Caco-2 (cell line): ENCODE measurements at regions not wholly inside any gene's neighbourhood (a gene's known extent, or its start where the extent isn't known, plus 50 kb on each side); places are given as distances from the start of the nearest gene placed in this dataset.

ENCODE experiments used
- BruUV-seq: library from RNA; stranded (reverse); fragments of 400-500 nt; replicated peaks from 2 replicates; lab custom pipeline; 2021; lab: Mats Ljungman, UMichigan
- CTCF ChIA-PET: fragments of 300-600 bp; sonication (Branson Sonifier 250); formaldehyde crosslinking; loops from one replicate; lab custom pipeline; 2022; ENCODE audit warnings: antibody characterized with exemption; lab: Charles Lee
- POLR2A ChIA-PET: fragments of 300-600 bp; sonication (Branson Sonifier 250); formaldehyde crosslinking; loops from one replicate; lab custom pipeline; 2022; ENCODE audit warnings: antibody characterized with exemption; lab: Charles Lee
- DNase-seq, 2 experiments: peaks; one replicate each; pipeline versions ENCODE4 v3.0.0 to v3.0.0-alpha.2; 2020 to 2022
- H3K27me3 ChIP-seq: replicated peaks from 2 replicates; pipeline ENCODE4 v1.6.0; 2011; ENCODE audit warnings: low read length; ENCODE audit not compliant: control insufficient read depth, insufficient read depth
- H3K36me3 ChIP-seq: 2 replicates; pipeline ENCODE4 v1.5.1; 2011; ENCODE audit warnings: low read length; ENCODE audit not compliant: control insufficient read depth, insufficient read depth
- H3K4me1 ChIP-seq: fragments of 250-450 bp; sonication (Bioruptor Pico); 2 replicates; pipeline ENCODE4 v1.5.1; 2020; ENCODE audit warnings: mild to moderate bottlenecking
- H3K4me3 ChIP-seq: 2 replicates; pipeline ENCODE4 v1.5.1; 2011; ENCODE audit warnings: low read depth, mild to moderate bottlenecking, control low read depth, low read length
- H3K9me3 ChIP-seq: fragments of 250-450 bp; sonication (Bioruptor Pico); 2 replicates; pipeline ENCODE4 v1.5.1; 2020; ENCODE audit warnings: mild to moderate bottlenecking, moderate library complexity
- H3K27ac Mint-ChIP-seq: one replicate; pipeline ENCODE4 v1.8.0; 2022; ENCODE audit warnings: mixed read lengths; ENCODE audit not compliant: unreplicated experiment
- H3K27me3 Mint-ChIP-seq: one replicate; pipeline ENCODE4 v1.8.0; 2022; ENCODE audit warnings: mixed read lengths; ENCODE audit not compliant: insufficient read depth, unreplicated experiment
- H3K36me3 Mint-ChIP-seq: one replicate; pipeline ENCODE4 v1.8.0; 2022; ENCODE audit warnings: mild to moderate bottlenecking, mixed read lengths; ENCODE audit not compliant: insufficient read depth, unreplicated experiment
- H3K4me1 Mint-ChIP-seq: one replicate; pipeline ENCODE4 v1.8.0; 2022; ENCODE audit warnings: low read depth, mixed read lengths; ENCODE audit not compliant: unreplicated experiment
- H3K4me3 Mint-ChIP-seq: one replicate; pipeline ENCODE4 v1.8.0; 2022; ENCODE audit warnings: mild to moderate bottlenecking, moderate library complexity, mixed read lengths; ENCODE audit not compliant: unreplicated experiment
- H3K9me3 Mint-ChIP-seq: one replicate; pipeline ENCODE4 v1.8.0; 2022; ENCODE audit warnings: mixed read lengths; ENCODE audit not compliant: unreplicated experiment
- intact Hi-C: fragments of 100-400 bp; cut with micrococcal nuclease; formaldehyde crosslinking; loops from one replicate; pipeline ENCODE4 v1.10.0; 2022; ENCODE audit not compliant: unreplicated experiment
- TF ChIP-seq, protein P1 (sequence below), 2 experiments: fragments of 200-600 bp in 1 of 2; IDR thresholded peaks; 1 replicate in 1 of 2; 2 replicates in 1 of 2; pipeline versions ENCODE4 v1.5.1 to v1.8.0; 2011 to 2022; ENCODE audit warnings: antibody characterized with exemption in 1 of 2, control low read depth in 1 of 2, inconsistent platforms in 1 of 2, low read depth in 1 of 2, low read length in 1 of 2, mild to moderate bottlenecking in 1 of 2, moderate library complexity in 1 of 2; ENCODE audit not compliant: insufficient read depth in 1 of 2, severe bottlenecking in 1 of 2, unreplicated experiment in 1 of 2

DNA sequence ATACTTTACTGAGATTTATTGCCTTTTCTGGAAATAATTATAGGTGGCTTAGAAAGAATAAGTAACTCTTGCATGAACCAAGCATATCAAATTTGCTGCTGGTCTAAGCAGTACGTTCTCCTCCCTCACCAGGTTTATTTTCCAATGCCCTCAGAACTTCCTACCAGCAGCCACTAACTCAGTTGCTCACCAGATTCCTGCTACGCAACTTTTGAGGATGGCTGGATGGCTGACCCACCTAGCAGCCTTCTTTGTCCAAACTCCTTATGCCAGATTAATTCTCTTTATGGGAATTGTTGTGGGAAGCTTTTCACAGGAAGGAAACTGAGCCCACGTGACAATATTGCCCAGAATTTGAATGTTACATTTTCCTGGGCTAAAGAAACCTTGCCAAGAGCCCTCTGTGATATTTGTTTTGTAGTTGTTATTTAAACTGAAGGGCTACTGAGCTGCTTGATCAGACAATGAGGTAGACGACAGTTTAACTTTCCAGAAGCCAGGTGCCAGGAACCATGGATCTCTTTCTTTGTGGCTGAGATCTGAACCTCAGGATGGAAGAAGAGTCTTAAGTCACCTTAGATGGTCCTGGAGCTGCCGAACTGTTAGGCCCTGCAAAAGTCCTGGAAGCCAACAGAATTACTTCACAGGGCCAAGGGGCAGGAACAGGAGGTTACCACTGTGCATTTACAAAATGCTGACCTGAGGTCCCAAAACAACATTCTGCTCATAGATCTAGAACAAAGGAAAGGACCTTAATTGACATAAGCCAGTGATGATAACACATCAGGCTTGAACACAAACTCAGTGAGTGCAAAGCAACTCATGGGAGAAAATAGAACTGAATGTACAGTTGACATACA lies 85.5 kb upstream of the ATP1A1 start:
- TF ChIP-seq, protein P1, sequence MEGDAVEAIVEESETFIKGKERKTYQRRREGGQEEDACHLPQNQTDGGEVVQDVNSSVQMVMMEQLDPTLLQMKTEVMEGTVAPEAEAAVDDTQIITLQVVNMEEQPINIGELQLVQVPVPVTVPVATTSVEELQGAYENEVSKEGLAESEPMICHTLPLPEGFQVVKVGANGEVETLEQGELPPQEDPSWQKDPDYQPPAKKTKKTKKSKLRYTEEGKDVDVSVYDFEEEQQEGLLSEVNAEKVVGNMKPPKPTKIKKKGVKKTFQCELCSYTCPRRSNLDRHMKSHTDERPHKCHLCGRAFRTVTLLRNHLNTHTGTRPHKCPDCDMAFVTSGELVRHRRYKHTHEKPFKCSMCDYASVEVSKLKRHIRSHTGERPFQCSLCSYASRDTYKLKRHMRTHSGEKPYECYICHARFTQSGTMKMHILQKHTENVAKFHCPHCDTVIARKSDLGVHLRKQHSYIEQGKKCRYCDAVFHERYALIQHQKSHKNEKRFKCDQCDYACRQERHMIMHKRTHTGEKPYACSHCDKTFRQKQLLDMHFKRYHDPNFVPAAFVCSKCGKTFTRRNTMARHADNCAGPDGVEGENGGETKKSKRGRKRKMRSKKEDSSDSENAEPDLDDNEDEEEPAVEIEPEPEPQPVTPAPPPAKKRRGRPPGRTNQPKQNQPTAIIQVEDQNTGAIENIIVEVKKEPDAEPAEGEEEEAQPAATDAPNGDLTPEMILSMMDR (IDR thresholded peaks at IDR 0.05; ENCODE audit: insufficient read depth in 1 of 2, low read depth in 1 of 2, low read length in 1 of 2, severe bottlenecking in 1 of 2, unreplicated experiment in 1 of 2), result no peak
- Histone ChIP-seq H3K4me1 (no peaks in the 10 kb centered on the region), H3K27me3 (no peaks in the 10 kb centered on the region), H3K36me3 (no peaks in the 10 kb centered on the region), H3K9me3 (no peaks in the 10 kb centered on the region), H3K4me3 (no peak overlapping the region)
- H3K27me3 Mint-ChIP-seq, result no peaks in the 10 kb centered on the region
- BruUV-seq, result no TSS peak
- no peaks in the 10 kb centered on the region for H3K9me3 Mint-ChIP-seq
- H3K36me3 Mint-ChIP-seq, result no peaks in the 10 kb centered on the region
- no peak for DNase-seq
- CTCF ChIA-PET, result no interaction called here
- POLR2A ChIA-PET, result no interaction called here
- H3K27ac Mint-ChIP-seq, result no peak overlapping the region
- H3K4me1 Mint-ChIP-seq, result no peaks in the 10 kb centered on the region
- H3K4me3 Mint-ChIP-seq, result no peak overlapping the region
- intact Hi-C loops, result no loop called here

DNA sequence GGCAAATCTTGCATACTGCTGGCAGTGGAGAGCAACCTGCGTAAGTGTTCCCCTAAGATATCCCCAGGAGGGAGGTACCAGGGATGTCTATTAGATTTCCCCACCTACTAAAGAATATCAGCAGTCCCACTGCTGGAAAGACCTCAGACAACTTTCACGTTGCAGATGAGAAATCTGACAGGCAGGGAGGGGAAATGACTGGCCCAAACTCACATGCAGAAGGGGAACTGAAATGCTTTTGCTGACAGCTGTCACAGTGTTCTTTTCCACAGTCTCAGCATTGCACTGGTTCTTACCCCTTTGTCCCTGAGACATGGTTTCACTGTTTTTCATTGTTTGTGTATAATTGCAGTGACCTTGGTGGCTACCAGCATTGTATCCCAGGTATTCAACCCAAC lies 84.8 kb upstream of the ATP1A1 start:
- TF ChIP-seq, protein P1 (IDR thresholded peaks at IDR 0.05; ENCODE audit: insufficient read depth in 1 of 2, low read depth in 1 of 2, low read length in 1 of 2, severe bottlenecking in 1 of 2, unreplicated experiment in 1 of 2), result no peak
- ChIA-PET CTCF (no interaction called here), POLR2A (no interaction called here)
- intact Hi-C loops, result no loop called here
- Histone ChIP-seq H3K4me3 (no peak overlapping the region), H3K27me3 (no peaks in the 10 kb centered on the region), H3K4me1 (no peaks in the 10 kb centered on the region), H3K9me3 (no peaks in the 10 kb centered on the region), H3K36me3 (no peaks in the 10 kb centered on the region)
- no peaks in the 10 kb centered on the region for H3K9me3 Mint-ChIP-seq
- H3K4me1 Mint-ChIP-seq, result peaks cover 2% of the 10 kb centered on the region
- DNase-seq, result no peak
- BruUV-seq, result no TSS peak
- H3K27ac Mint-ChIP-seq, result no peak overlapping the region
- no peak overlapping the region for H3K4me3 Mint-ChIP-seq
- no peaks in the 10 kb centered on the region for H3K27me3 Mint-ChIP-seq
- H3K36me3 Mint-ChIP-seq, result no peaks in the 10 kb centered on the region

GRCh38 chr1:116289193-116289592 lies 83.9 kb upstream of the ATP1A1 start:
- Mint-ChIP-seq H3K4me1 (peaks cover 4% of the 10 kb centered on the region), H3K27ac (no peak overlapping the region), H3K4me3 (no peak overlapping the region), H3K9me3 (no peaks in the 10 kb centered on the region), H3K36me3 (no peaks in the 10 kb centered on the region), H3K27me3 (no peaks in the 10 kb centered on the region)
- Histone ChIP-seq H3K27me3 (no peaks in the 10 kb centered on the region), H3K4me3 (no peak overlapping the region), H3K36me3 (no peaks in the 10 kb centered on the region), H3K9me3 (no peaks in the 10 kb centered on the region), H3K4me1 (no peaks in the 10 kb centered on the region)
- TF ChIP-seq, protein P1 (IDR thresholded peaks at IDR 0.05; ENCODE audit: insufficient read depth in 1 of 2, low read depth in 1 of 2, low read length in 1 of 2, severe bottlenecking in 1 of 2, unreplicated experiment in 1 of 2), result no peak
- CTCF ChIA-PET, result no interaction called here
- POLR2A ChIA-PET, result no interaction called here
- intact Hi-C loops, result no loop called here
- no TSS peak for BruUV-seq
- DNase-seq, result no peak
